HG02943 (cell line): ENCODE measurements at regions not wholly inside any gene's neighbourhood (a gene's known extent, or its start where the extent isn't known, plus 50 kb on each side); places are given as distances from the start of the nearest gene placed in this dataset.

Experiments
- ATAC-seq: cut with Tn5 transposase; IDR thresholded peaks from one replicate; pipeline ENCODE4 v1.9.1; 2021; ENCODE audit warnings: mild to moderate bottlenecking, low read depth, moderate library complexity; ENCODE audit not compliant: unreplicated experiment

- ATAC-seq: no peak
Measured at GRCh38 chr15:98439523-98439942, 208.8 kb upstream of the IGF1R start.

GRCh38 chr15:98440917-98441316 is 207.4 kb upstream of the IGF1R start:
- ATAC-seq: no peak

GRCh38 chr15:98441599-98441998 is 206.7 kb upstream of the IGF1R start:
- ATAC-seq: no peak

GRCh38 chr15:98442379-98442833 is 205.9 kb upstream of the IGF1R start:
- no peak for ATAC-seq

- ATAC-seq: no peak
Measured at GRCh38 chr15:98442901-98443300, 205.4 kb upstream of the IGF1R start.

GRCh38 chr15:98443526-98443925 is 204.8 kb upstream of the IGF1R start:
- ATAC-seq: no peak

- no peak for ATAC-seq
Measured at GRCh38 chr15:98444138-98444537, 204.2 kb upstream of the IGF1R start.

- no peak for ATAC-seq
Measured at GRCh38 chr15:98445315-98445714, 203.0 kb upstream of the IGF1R start.

- no peak for ATAC-seq
Measured at GRCh38 chr15:98446083-98446482, 202.3 kb upstream of the IGF1R start.

GRCh38 chr15:98447069-98447468 is 201.3 kb upstream of the IGF1R start:
- no peak for ATAC-seq

- no peak for ATAC-seq
Measured at GRCh38 chr15:98451236-98451635, 197.1 kb upstream of the IGF1R start.

- ATAC-seq: no peak
Measured at GRCh38 chr15:98452238-98452637, 196.1 kb upstream of the IGF1R start.

- no peak for ATAC-seq
Measured at GRCh38 chr15:98455904-98456303, 192.4 kb upstream of the IGF1R start.

- ATAC-seq: no peak
Measured at GRCh38 chr15:98476559-98476958, 171.8 kb upstream of the IGF1R start.

GRCh38 chr15:98480844-98481243 is 167.5 kb upstream of the IGF1R start:
- no peak for ATAC-seq

GRCh38 chr15:98483575-98484130 is 164.7 kb upstream of the IGF1R start:
- no peak for ATAC-seq

GRCh38 chr15:98484914-98485313 is 163.4 kb upstream of the IGF1R start:
- ATAC-seq: no peak

GRCh38 chr15:98485451-98485850 is 162.9 kb upstream of the IGF1R start:
- no peak for ATAC-seq

GRCh38 chr15:98493966-98494511 is 154.3 kb upstream of the IGF1R start:
- ATAC-seq: no peak

- no peak for ATAC-seq
Measured at GRCh38 chr15:98501192-98501591, 147.1 kb upstream of the IGF1R start.

- ATAC-seq: no peak
Measured at GRCh38 chr15:98501632-98502031, 146.7 kb upstream of the IGF1R start.

GRCh38 chr15:98503970-98504369 is 144.4 kb upstream of the IGF1R start:
- no peak for ATAC-seq

GRCh38 chr15:98504998-98505397 is 143.3 kb upstream of the IGF1R start:
- no peak for ATAC-seq
